Body of pancreas (tissue), 4 donors: ENCODE measurements at regions not wholly inside any gene's neighbourhood (a gene's known extent, or its start where the extent isn't known, plus 50 kb on each side); places are given as distances from the start of the nearest gene placed in this dataset.

Source experiments
- ATAC-seq: fragments of 150-250 bp; one replicate; pipeline ENCODE4 v1.9.1; 2016
- DNase-seq, 4 donors: peaks; one replicate each; pipeline ENCODE4 v3.0.0-alpha.2; 2019
- H3K27ac ChIP-seq, 4 donors: fragments of 200-600 bp; sonication (generic); 1 replicate in 3 of 4; 2 replicates in 1 of 4; pipeline versions ENCODE4 v1.5.1 to v1.6.1; 2016 to 2019; ENCODE audit warnings: mild to moderate bottlenecking in 1 of 4, mixed read lengths in 1 of 4, moderate library complexity in 1 of 4
- H3K27me3 ChIP-seq, 2 donors: fragments of 200-600 bp; sonication (generic); one replicate each; pipeline ENCODE4 v1.6.0; 2016; ENCODE audit warnings: mild to moderate bottlenecking in 1 of 2
- H3K36me3 ChIP-seq, 2 donors: fragments of 200-600 bp; sonication (generic); replicated peaks in 1 of 2; 2 replicates each; pipeline ENCODE4 v1.5.1; 2016; ENCODE audit warnings: low read depth in 2 of 2; ENCODE audit not compliant: insufficient read depth in 1 of 2
- H3K4me1 ChIP-seq: fragments of 200-600 bp; sonication (generic); one replicate; pipeline ENCODE4 v1.6.0; 2016
- H3K4me3 ChIP-seq, 2 donors: fragments of 200-600 bp; sonication (generic); 1 replicate in 1 of 2; 2 replicates in 1 of 2; pipeline ENCODE4 v1.5.1; 2016 to 2019
- H3K9me3 ChIP-seq, 3 donors: fragments of 200-600 bp; sonication (generic); 1 replicate in 2 of 3; 2 replicates in 1 of 3; pipeline ENCODE4 v1.5.1; 2016
- POLR2A ChIP-seq, 3 donors: fragments of 450-650 bp; IDR thresholded peaks; one replicate each; pipeline ENCODE4 v1.6.1; 2016; ENCODE audit warnings: antibody characterized with exemption in 3 of 3, mild to moderate bottlenecking in 2 of 3
- WGBS, 2 donors: methylation state at CpG; one replicate each; pipeline ENCODE4 v1.1.5; 2017; 5-methylcytosine and 5-hydroxymethylcytosine counted together
- intact Hi-C: fragments of 100-400 bp; cut with DNase I; formaldehyde crosslinking; loops from one replicate; pipeline ENCODE4 v1.15.1; 2023
- TF ChIP-seq, protein P1 (sequence below), 7 experiments: fragments of 450-650 bp in 4 of 7; fragments of 200-600 bp in 3 of 7; sonication (generic) in 3 of 7; IDR thresholded peaks; one replicate each; pipeline ENCODE4 v1.5.1; 2016 to 2019; ENCODE audit warnings: antibody characterized with exemption in 7 of 7

DNA sequence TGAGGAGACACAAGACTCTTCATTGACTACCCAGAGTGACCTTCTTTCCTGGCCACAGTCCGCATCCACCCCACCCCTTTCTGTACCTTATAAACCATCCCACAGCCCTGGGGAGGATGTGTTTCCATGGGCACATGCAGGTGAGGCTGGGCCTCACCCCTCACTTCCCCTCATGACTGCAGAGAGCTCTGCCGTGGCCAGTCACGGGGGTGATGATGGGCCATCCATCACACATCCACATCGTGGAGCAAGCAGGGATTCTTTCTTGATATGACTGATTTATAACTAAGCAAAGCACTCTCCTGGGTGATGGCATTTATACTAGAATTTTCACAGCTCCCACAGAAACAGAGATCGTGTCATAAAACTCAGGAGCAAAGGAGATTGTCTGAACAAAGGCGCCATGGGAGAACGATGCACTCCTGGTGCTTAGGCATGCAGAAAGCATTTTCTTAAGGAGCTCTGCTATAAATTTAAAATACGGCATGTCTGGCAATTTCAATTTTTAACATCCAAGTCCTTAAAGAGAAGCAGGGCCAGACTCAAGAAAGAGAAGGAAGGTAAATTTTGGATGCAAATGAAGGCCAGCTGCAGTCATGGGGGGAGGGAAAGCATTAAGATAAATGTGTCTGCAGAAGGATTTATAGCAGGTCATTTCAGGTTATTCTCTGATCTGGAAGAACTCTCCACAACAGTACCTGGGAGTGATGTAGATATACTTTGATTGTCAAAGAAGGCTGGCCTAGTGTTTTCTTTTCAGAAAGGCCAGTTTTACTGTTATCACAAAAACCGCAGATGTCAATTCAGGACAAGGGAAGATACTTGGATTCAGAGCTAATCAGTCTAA, 777.0 kb downstream of the C6orf118 start:
- Histone ChIP-seq H3K9me3 (peaks cover 0 to 2% (median 0%) of the 10 kb centered on the region in 3 donors), H3K36me3 (no peaks in the 10 kb centered on the region), H3K4me1 (no peaks in the 10 kb centered on the region), H3K27me3 (no peaks in the 10 kb centered on the region), H3K4me3 (no peak overlapping the region), H3K27ac (no peak overlapping the region)
- 55 to 59% methylated on average over 9 of the region's 9 CpGs for WGBS, 2 donors
- ATAC-seq (no peak), DNase-seq (no peak)
- intact Hi-C loops, result no loop called here
- TF ChIP-seq, protein P1, sequence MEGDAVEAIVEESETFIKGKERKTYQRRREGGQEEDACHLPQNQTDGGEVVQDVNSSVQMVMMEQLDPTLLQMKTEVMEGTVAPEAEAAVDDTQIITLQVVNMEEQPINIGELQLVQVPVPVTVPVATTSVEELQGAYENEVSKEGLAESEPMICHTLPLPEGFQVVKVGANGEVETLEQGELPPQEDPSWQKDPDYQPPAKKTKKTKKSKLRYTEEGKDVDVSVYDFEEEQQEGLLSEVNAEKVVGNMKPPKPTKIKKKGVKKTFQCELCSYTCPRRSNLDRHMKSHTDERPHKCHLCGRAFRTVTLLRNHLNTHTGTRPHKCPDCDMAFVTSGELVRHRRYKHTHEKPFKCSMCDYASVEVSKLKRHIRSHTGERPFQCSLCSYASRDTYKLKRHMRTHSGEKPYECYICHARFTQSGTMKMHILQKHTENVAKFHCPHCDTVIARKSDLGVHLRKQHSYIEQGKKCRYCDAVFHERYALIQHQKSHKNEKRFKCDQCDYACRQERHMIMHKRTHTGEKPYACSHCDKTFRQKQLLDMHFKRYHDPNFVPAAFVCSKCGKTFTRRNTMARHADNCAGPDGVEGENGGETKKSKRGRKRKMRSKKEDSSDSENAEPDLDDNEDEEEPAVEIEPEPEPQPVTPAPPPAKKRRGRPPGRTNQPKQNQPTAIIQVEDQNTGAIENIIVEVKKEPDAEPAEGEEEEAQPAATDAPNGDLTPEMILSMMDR (IDR thresholded peaks at IDR 0.05), result no peak
- no peak for TF ChIP-seq POLR2A (IDR thresholded peaks at IDR 0.05)

DNA sequence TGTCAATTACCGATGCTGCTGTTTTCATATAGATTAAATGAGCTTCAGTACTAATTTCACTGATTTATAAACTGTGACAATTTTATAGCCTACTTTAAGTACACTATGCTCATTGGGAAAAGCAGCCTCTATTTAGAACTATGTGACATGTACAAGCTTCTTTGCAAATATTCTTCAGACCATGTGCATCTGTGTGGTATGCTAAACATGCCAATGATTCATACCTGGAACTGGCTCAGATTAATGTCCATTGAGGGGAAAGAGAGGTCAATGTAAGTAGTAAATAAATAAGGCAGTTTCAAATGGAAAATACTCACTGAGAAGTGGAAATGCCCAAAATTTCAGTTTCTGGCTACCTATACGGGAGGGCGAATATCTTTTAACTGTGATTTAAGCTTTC, 777.7 kb downstream of the C6orf118 start:
- TF ChIP-seq, protein P1 (IDR thresholded peaks at IDR 0.05), result no peak
- no peak for TF ChIP-seq POLR2A (IDR thresholded peaks at IDR 0.05)
- Histone ChIP-seq H3K9me3 (no peaks in the 10 kb centered on the region), H3K27me3 (no peaks in the 10 kb centered on the region), H3K27ac (no peak overlapping the region), H3K36me3 (no peaks in the 10 kb centered on the region), H3K4me1 (no peaks in the 10 kb centered on the region), H3K4me3 (no peak overlapping the region)
- no peak for ATAC-seq
- WGBS, 2 donors, result 76 to 93% methylated on average over 3 of the region's 3 CpGs
- intact Hi-C loops, result no loop called here
- no peak for DNase-seq

DNA sequence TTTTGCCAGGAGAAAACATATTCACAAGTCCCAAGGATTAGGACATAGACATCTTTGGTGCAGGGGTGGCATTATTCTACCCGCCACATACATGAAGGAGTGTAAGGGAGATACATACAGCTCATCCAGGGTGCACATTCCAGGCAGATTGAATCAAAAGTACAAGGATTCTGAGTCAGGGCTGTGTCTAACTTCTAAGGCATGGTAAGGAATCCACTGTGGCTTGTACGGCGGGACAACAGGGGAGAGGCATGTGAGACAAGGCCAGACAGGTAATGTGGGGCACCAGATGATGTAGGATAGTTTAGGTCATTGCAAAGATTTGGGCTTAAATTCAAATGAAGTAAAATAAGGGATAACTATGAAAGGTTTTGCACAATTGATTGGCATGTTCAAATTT, 780.9 kb downstream of the C6orf118 start:
- no peaks in the 10 kb centered on the region for H3K27me3 ChIP-seq
- no peak overlapping the region for H3K27ac ChIP-seq
- H3K4me1 ChIP-seq, result no peaks in the 10 kb centered on the region
- WGBS, 2 donors, result 54 to 67% methylated on average over 3 of the region's 3 CpGs
- TF ChIP-seq POLR2A (IDR thresholded peaks at IDR 0.05), result no peak
- TF ChIP-seq, protein P1 (IDR thresholded peaks at IDR 0.05), result no peak
- DNase-seq (no peak), ATAC-seq (no peak)
- intact Hi-C loops, result no loop called here
- no peaks in the 10 kb centered on the region for H3K36me3 ChIP-seq
- H3K4me3 ChIP-seq, result no peak overlapping the region
- H3K9me3 ChIP-seq, result peaks cover 0 to 7% (median 0%) of the 10 kb centered on the region in 3 donors

DNA sequence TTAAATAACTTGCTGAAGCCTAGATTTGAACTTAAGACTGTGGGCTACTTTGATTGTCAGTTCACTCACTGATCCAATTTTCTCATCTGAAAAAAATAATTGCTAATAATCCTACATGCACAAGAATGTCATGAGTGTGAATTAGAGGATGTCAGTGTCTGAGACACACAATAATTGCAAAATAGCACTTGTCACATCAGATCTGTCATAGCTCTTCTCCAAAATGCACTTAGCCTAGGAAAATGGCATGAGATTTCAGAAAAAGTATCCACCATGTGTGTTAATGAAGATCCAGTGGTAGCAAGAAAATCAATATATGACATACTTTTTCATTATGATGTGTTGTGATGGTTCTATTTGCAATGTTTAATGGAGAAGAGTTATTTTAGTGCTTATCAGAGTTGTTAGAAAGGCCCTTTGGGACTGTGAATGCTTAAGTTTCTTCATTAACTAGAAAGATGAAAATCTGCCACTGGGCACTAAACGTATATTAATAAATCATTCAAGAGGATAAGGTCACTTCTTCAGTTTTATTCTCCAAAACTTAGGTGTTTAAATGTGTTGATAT, 786.2 kb downstream of the C6orf118 start:
- 35 to 45% methylated on average over 1 of the region's 1 CpG for WGBS, 2 donors
- DNase-seq (no peak), ATAC-seq (no peak)
- Histone ChIP-seq H3K36me3 (no peaks in the 10 kb centered on the region), H3K27me3 (no peaks in the 10 kb centered on the region), H3K4me3 (no peak overlapping the region), H3K4me1 (no peaks in the 10 kb centered on the region), H3K9me3 (peaks cover 0 to 7% (median 0%) of the 10 kb centered on the region in 3 donors), H3K27ac (no peak overlapping the region)
- intact Hi-C loops, result no loop called here
- TF ChIP-seq, protein P1 (IDR thresholded peaks at IDR 0.05), result no peak
- no peak for TF ChIP-seq POLR2A (IDR thresholded peaks at IDR 0.05)
